PFSK-1 (cell line): ENCODE measurements at regions not wholly inside any gene's neighbourhood (a gene's known extent, or its start where the extent isn't known, plus 50 kb on each side); places are given as distances from the start of the nearest gene placed in this dataset.

Source experiments
- POLR2AphosphoS5 ChIP-seq: IDR thresholded peaks from 2 replicates; pipeline ENCODE4 v1.6.1; 2012; ENCODE audit warnings: low read depth, mild to moderate bottlenecking, control low read depth, low read length, moderate library complexity
- TAF1 ChIP-seq: IDR thresholded peaks from 2 replicates; pipeline ENCODE4 v1.6.1; 2012; ENCODE audit warnings: low read length, control low read depth, borderline replicate concordance; ENCODE audit not compliant: insufficient read depth
- TF ChIP-seq, protein P1 (sequence below), 2 experiments: IDR thresholded peaks; 2 replicates each; pipeline versions ENCODE4 v1.6.1 to v1.8.0; 2011 to 2012; ENCODE audit warnings: low read depth in 2 of 2, low read length in 2 of 2, control low read depth in 1 of 2, inconsistent platforms in 1 of 2, mild to moderate bottlenecking in 1 of 2, moderate library complexity in 1 of 2; ENCODE audit not compliant: insufficient read depth in 1 of 2

DNA sequence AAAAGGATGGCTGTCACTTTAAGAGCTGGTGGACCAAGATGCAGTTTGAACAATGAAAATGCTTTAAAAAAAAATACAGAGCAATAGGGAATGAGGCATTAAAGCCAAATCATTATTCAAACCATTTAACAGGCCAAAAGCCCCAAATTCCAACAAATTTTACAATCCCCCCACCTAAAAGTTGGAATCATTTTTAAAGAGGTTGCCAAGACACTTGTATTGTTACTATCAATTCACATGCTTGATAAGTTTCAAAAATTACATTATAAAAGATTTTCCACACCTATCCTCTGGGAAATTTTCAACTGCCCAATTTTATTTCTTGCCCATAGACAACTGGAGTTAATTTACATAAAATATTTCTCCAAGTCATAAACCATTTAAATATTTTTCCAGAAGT lies 192.3 kb upstream of the ARHGEF26 start:
- TF ChIP-seq POLR2AphosphoS5 (no peak), TAF1 (no peak)
- TF ChIP-seq, protein P1, sequence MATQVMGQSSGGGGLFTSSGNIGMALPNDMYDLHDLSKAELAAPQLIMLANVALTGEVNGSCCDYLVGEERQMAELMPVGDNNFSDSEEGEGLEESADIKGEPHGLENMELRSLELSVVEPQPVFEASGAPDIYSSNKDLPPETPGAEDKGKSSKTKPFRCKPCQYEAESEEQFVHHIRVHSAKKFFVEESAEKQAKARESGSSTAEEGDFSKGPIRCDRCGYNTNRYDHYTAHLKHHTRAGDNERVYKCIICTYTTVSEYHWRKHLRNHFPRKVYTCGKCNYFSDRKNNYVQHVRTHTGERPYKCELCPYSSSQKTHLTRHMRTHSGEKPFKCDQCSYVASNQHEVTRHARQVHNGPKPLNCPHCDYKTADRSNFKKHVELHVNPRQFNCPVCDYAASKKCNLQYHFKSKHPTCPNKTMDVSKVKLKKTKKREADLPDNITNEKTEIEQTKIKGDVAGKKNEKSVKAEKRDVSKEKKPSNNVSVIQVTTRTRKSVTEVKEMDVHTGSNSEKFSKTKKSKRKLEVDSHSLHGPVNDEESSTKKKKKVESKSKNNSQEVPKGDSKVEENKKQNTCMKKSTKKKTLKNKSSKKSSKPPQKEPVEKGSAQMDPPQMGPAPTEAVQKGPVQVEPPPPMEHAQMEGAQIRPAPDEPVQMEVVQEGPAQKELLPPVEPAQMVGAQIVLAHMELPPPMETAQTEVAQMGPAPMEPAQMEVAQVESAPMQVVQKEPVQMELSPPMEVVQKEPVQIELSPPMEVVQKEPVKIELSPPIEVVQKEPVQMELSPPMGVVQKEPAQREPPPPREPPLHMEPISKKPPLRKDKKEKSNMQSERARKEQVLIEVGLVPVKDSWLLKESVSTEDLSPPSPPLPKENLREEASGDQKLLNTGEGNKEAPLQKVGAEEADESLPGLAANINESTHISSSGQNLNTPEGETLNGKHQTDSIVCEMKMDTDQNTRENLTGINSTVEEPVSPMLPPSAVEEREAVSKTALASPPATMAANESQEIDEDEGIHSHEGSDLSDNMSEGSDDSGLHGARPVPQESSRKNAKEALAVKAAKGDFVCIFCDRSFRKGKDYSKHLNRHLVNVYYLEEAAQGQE (IDR thresholded peaks at IDR 0.05; ENCODE audit: insufficient read depth in 1 of 2, low read depth in 2 of 2, low read length in 2 of 2), result no peak
